Stimulated activated CD8-positive, alpha-beta memory T cell treated with anti-CD3 and anti-CD28 coated beads, Interleukin-12 subunit alpha, Interleukin-12 subunit beta, amount 100 ng/mL, for 1 hour (primary cell): ENCODE measurements at regions not wholly inside any gene's neighbourhood (a gene's known extent, or its start where the extent isn't known, plus 50 kb on each side); places are given as distances from the start of the nearest gene placed in this dataset.
"Not testable (repeated sequence)": the region's sequence is repeated elsewhere in the genome, so short reads cannot be mapped to it uniquely, and the experiment has no call there.

Experiments
- DNase-seq: peaks from one replicate; pipeline ENCODE4 v3.0.0-alpha.2; 2020; ENCODE audit warnings: low read depth

DNA sequence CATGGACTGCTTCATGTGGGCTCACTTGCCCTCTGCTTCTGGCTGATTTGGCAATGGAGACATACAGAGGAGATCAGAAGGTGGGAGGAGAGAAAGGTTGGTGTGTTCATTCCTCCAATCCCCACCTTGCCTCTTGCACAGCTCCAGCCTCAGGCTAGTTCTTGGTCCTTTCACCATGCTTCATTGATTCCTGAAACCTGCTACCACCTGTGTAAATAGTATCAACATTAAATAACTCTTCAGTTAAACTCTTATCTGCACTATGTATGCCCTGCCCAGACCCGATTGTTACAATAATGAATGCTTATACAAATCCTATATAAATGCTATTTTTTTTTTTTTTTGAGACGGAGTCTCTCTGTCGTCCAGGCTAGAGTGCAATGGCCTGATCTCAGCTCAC is 174.5 kb downstream of the CD83 start:
- no peak for DNase-seq

GRCh38 chr6:14294270-14294951 is 176.8 kb downstream of the CD83 start:
- no peak for DNase-seq

DNA sequence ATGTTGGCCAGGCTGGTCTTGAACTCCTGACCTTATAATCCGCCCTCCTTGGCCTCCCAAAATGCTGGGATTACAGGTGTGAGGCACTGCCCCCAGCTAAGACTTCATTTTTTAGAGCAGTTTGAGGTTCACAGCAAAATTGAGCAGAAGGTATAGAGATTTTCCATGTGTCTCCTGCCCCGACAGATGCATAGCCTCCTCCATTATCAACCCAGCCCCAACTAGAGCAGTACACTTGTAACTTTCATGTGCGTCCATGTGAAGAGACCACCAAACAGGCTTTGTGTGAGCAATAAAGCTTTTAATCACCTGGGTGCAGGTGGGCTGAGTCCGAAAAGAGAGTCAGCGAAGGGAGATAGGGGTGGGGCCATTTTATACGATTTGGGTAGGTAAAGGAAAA is 179.1 kb downstream of the CD83 start:
- not testable (repeated sequence) for DNase-seq

DNA sequence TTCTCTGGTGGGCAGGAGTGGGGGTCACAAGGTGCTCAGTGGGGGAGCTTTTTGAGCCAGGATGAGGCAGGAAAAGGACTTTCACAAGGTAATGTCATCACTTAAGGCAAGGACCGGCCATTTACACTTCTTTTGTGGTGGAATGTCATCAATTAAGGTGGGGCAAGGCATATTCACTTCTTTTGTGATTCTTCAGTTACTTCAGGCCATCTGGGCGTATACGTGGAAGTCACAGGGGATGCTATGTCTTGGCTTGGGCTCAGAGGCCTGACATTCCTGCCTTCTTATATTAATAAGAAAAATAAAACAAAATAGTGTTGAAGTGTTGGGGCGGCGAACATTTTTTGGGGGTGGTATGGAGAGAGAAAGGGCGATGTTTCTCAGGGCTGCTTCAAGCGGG is 179.5 kb downstream of the CD83 start:
- not testable (repeated sequence) for DNase-seq

GRCh38 chr6:14300189-14300588 is 182.6 kb downstream of the CD83 start:
- not testable (repeated sequence) for DNase-seq

- not testable (repeated sequence) for DNase-seq
These were observed 183.1 kb downstream of the CD83 start for GRCh38 chr6:14300721-14301120.

GRCh38 chr6:14301477-14301876 is 183.9 kb downstream of the CD83 start:
- not testable (repeated sequence) for DNase-seq

DNA sequence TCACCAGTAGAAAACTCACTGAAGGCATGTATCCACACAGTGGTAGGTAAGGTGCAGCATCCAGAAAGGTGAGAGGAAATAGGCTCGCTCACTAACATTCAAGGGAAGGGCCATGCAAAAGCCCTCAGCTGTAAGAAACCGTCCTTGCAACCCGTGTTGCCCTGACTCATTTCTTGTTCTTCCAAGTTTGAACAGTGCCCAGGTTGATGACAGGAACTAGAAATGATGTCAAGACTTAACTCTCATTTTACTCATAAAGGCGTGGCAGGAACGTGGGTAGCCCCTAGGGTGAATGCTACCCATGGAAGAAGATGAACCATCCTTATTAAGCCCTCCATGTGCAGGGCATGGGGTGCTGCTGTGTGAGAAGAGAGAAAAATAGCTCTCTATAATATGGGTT is 187.6 kb downstream of the CD83 start:
- no peak for DNase-seq

DNA sequence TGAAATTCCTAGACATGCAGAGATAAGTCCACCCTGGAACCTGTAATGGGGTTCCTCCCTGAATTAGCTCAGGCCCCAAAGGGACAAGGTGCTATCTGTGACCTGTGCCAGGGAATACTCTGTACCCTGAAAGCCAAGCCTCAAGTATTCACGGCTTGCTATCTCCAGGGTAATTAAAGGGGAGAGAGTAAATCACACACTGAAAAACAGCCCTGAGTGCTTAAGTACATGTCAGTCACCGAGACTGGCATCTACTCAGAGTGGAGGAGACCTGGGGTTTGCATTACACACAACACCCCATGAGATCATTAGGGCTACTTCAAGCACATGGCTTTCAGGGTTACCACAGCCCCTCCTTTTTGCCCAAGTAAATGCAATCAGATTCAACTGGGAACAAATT is 188.1 kb downstream of the CD83 start:
- DNase-seq: no peak

DNA sequence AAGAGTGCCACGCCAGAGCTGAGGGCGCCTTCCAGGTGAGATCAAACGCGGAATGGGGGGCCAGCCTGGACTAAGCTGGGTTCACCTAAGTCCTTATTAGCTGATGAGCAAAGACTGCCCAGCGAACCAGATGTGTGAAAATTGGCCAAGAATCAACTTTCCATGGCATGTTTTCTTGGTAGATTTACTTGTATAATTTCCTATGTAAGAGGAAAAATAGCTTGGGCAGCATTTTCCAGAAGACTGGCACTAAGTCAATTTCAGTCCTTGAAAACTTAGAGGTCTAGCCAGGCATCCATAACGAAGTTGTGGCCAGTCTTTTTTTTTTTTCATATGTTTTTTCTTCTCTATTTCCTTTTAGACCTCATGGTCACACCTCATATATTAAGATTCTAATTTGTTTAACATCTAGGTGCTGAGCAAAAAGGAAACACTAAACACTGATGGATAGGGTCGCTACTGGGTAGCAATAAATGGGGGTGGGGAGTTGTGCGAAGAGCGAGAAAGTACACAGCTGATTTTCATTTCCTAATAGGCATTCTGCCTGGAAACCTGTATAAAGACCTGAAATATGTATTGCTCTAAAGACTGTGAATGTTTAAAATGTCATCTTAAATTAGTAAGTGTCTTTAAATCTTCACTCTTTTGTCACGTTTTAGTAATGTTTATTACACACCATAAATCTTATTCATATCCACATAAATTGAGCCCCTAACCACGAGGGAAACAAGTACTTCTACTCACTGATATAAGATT is 188.8 kb downstream of the CD83 start:
- no peak for DNase-seq

GRCh38 chr6:14309516-14309915 is 191.9 kb downstream of the CD83 start:
- no peak for DNase-seq

GRCh38 chr6:14309951-14310445 is 192.4 kb downstream of the CD83 start:
- DNase-seq: no peak

- no peak for DNase-seq
These were observed 193.4 kb downstream of the CD83 start for GRCh38 chr6:14310960-14311359.

DNA sequence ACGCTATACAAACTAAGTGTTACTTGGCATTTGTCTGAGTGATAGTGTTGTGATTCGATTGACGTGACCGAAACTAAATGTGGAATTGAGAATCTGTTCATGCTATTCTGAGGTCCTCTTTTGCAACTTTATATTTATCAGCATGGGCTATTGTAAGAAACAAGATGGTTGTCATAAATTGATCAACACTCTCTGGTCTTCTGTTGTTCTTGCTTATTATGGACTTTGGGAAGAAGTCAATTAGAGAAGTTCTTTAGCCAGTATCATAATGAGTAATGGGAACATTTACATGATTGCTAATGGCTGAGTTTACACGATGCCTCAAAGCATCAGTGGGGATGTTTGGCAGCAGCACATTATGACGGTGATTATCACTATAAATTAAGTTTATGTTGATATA is 195.0 kb downstream of the CD83 start:
- DNase-seq: no peak

- DNase-seq: no peak
These were observed 195.7 kb downstream of the CD83 start for GRCh38 chr6:14313248-14313647.

DNA sequence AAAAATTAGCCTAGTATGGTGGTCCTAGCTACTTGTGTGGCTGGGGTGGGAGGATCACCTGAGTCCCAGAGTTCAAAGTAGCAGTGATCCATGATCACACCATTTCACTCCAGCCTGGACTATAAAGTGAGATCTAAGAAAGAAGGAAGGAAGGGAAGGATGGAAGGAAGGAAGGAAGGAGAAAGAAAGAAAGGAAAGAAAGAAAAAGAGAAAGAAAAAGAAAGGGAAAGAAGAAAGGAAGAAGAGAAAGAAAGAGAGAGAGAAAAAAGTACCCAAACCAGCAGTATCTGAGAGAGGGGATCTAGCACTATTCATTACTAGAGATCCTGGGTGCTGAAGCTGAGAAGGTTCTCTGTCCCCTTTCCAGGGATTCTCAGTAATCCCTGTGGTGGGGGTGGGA is 197.8 kb downstream of the CD83 start:
- no peak for DNase-seq

GRCh38 chr6:14316651-14317386 is 199.2 kb downstream of the CD83 start:
- no peak for DNase-seq

- no peak for DNase-seq
These were observed 199.9 kb downstream of the CD83 start for GRCh38 chr6:14317387-14317970.

GRCh38 chr6:14320332-14320731 is 202.8 kb downstream of the CD83 start:
- DNase-seq: no peak

DNA sequence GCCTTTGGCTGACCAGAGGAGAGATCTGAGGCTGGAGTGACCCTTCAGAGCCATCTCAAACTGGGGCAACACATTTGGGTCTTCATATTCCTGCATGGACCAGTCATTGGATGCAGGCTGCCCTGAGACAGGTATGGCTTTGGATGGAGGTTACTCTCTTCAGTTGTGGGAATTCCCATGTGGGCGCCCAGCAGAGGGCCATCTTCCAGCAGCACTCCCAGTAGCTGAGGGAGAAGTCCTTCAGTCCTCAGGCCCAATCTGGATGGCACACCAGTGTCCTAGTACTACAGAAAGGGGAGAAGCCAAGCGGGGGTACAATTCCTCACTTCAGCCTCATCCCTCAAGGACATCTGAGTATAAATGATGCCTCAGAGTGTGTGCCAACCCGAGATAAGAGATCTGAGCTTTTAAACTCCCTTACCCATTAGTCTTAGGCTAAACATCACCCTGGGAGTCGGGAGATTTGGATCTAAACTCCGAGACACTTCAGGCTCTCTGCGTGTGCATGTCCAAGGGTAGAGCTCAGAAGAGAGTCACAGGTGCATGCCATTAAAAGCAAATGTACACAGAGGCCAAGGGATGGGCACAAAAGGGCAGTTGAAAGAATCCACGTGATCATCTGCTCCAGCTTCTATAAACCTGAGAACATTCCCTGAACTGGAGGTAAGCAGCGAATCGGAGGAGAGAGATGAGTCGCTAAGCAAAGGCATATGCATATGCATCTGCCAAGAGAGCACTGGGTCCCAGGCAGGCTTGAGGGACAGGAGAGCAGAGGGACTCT is 204.6 kb downstream of the CD83 start:
- no peak for DNase-seq

DNA sequence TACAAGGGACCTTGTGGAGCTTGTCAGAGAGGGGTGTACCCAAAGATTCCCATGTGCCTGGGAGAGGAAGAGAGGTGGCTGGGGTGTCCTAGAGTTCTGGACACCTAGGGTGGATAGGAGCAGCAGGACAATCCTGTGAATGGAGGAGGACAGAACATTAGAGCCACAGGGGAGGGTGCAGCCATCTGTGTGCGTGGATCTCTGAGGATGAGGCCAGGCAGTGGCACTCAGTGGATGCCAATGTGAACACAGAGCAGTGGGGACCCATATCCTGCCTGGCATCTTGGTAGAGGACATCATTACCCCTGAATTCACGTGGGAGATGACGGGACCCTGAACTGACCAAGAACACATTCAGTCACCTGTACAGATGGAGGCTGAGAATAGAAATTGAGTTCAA is 205.3 kb downstream of the CD83 start:
- DNase-seq: no peak

DNA sequence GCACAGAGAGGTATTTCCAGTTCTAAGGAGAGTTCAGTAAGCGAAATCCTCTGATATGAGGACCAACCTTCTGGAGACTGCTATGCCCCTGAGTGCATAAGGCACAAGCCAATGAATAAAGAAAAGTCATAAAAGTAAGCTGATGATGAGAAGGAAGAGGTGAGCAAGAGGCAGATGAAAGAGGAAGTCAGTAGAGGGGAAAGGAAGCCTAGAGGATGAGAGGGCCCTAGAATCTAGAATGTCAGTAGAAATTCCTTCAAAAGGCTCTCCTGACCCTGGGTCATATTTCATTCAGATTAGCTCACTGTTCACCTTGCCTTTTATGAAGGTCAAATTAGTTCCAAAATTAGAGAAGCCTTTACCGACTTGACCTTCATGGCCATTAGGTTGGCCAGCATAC is 209.2 kb downstream of the CD83 start:
- no peak for DNase-seq
